T-cell (primary cell): ENCODE measurements at regions not wholly inside any gene's neighbourhood (a gene's known extent, or its start where the extent isn't known, plus 50 kb on each side); places are given as distances from the start of the nearest gene placed in this dataset.

Source experiments
- ATAC-seq, 4 experiments: fragments of 200-7000 bp in 3 of 4; fragments of 150-1000 bp in 1 of 4; cut with Tn5 transposase; replicated peaks in 1 of 4; 1 replicate in 3 of 4; 2 replicates in 1 of 4; pipeline ENCODE4 v1.10.0; 2021; ENCODE audit warnings: moderate library complexity in 3 of 4, mild to moderate bottlenecking in 2 of 4, moderate number of reproducible peaks in 1 of 4
- CTCF ChIA-PET, 2 donors: fragments of 300-600 bp; sonication (Branson Sonifier 250); formaldehyde crosslinking; loops; one replicate each; lab custom pipeline; 2022; ENCODE audit warnings: antibody characterized with exemption in 2 of 2; lab: Charles Lee
- POLR2A ChIA-PET, 2 donors: fragments of 300-600 bp; sonication (Branson Sonifier 250); formaldehyde crosslinking; loops; one replicate each; lab custom pipeline; 2022; ENCODE audit warnings: antibody characterized with exemption in 2 of 2; lab: Charles Lee
- DNase-seq, 35 experiments: peaks; one replicate each; pipeline versions ENCODE4 v3.0.0 to v3.0.0-alpha.2; 2013 to 2023
- H3K27ac ChIP-seq: one replicate; pipeline ENCODE4 v1.5.1; 2013; ENCODE audit warnings: low read length
- H3K27me3 ChIP-seq, 2 experiments: replicated peaks in 1 of 2; 1 replicate in 1 of 2; 2 replicates in 1 of 2; pipeline versions ENCODE4 v1.6.1 to v1.7.0; 2013; ENCODE audit warnings: low read length in 1 of 2, mixed read lengths in 1 of 2; ENCODE audit not compliant: control insufficient read depth in 2 of 2, insufficient read depth in 2 of 2; ENCODE audit errors: extremely low read depth in 1 of 2
- H3K36me3 ChIP-seq, 2 donors: 1 replicate in 1 of 2; 2 replicates in 1 of 2; pipeline versions ENCODE4 v1.6.1 to v1.7.0; 2013; ENCODE audit warnings: low read length in 1 of 2; ENCODE audit not compliant: control insufficient read depth in 2 of 2, insufficient read depth in 1 of 2; ENCODE audit errors: extremely low read depth in 1 of 2
- H3K4me1 ChIP-seq, 2 experiments: 1 replicate in 1 of 2; 2 replicates in 1 of 2; pipeline versions ENCODE4 v1.6.1 to v1.7.0; 2013; ENCODE audit warnings: low read length in 2 of 2, mixed read lengths in 1 of 2; ENCODE audit not compliant: insufficient read depth in 2 of 2, control insufficient read depth in 1 of 2; ENCODE audit errors: extremely low read depth in 1 of 2
- H3K4me3 ChIP-seq, 2 donors: 1 replicate in 1 of 2; 2 replicates in 1 of 2; pipeline versions ENCODE4 v1.5.1 to v1.7.0; 2013; ENCODE audit warnings: mild to moderate bottlenecking in 2 of 2, low read length in 1 of 2, moderate library complexity in 1 of 2; ENCODE audit not compliant: control insufficient read depth in 1 of 2; ENCODE audit errors: extremely low read depth in 1 of 2
- H3K9me3 ChIP-seq: 2 replicates; pipeline ENCODE4 v1.7.0; 2013
- H3K27ac Mint-ChIP-seq, 2 donors: one replicate each; pipeline ENCODE4 v1.8.0; 2020 to 2021; ENCODE audit warnings: mild to moderate bottlenecking in 2 of 2, mixed read lengths in 2 of 2
- H3K27me3 Mint-ChIP-seq, 2 donors: one replicate each; pipeline ENCODE4 v1.8.0; 2021 to 2022; ENCODE audit warnings: mixed read lengths in 2 of 2
- H3K36me3 Mint-ChIP-seq: one replicate; pipeline ENCODE4 v1.8.0; 2021; ENCODE audit warnings: mixed read lengths
- H3K4me1 Mint-ChIP-seq, 3 donors: one replicate each; pipeline ENCODE4 v1.8.0; 2020 to 2022; ENCODE audit warnings: mixed read lengths in 3 of 3, mild to moderate bottlenecking in 1 of 3
- H3K4me3 Mint-ChIP-seq, 3 donors: one replicate each; pipeline ENCODE4 v1.8.0; 2020 to 2022; ENCODE audit warnings: mild to moderate bottlenecking in 3 of 3, mixed read lengths in 3 of 3, moderate library complexity in 3 of 3
- H3K9me3 Mint-ChIP-seq, 3 donors: one replicate each; pipeline ENCODE4 v1.8.0; 2020 to 2022; ENCODE audit warnings: mixed read lengths in 3 of 3
- WGBS: methylation state at CpG from one replicate; pipeline ENCODE4 v1.1.5; 2013; ENCODE audit warnings: missing lambda C conversion rate; ENCODE audit not compliant: insufficient coverage; 5-methylcytosine and 5-hydroxymethylcytosine counted together

DNA sequence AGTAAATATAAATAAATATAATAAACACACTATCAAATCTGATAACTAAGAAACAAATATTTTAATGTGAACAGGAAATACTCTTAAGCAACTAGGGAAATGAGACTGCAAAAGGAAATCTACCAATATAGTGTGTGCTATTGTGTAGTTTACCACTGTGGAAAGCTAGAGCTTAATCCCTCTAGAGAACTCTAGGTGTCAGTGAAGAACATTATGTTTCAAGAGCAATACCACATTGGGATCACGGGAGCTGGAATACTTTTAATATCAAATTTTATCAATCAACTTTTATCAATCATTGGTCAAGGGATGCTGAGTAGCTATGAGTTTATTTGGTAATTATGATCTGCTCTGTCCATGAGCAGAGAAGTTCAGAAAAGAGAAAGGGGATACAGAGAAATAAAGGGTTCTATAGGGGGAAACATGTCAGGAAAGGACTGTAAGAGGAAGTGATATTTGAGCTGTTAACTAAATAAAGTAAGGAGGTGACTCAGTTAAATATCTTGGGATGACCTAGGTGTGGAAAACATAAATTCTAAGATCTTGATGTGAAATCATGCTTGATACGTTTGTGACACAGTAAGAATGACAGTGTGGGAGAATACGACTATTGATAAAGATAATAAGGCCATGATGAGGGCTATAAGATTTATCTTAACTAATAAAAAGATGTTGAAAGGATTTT, 762.2 kb upstream of the ALCAM start:
- H3K36me3 Mint-ChIP-seq, result no peaks in the 10 kb centered on the region
- no peaks in the 10 kb centered on the region for H3K9me3 ChIP-seq
- no peak overlapping the region for H3K27ac ChIP-seq
- H3K4me3 ChIP-seq, result no peak overlapping the region
- POLR2A ChIA-PET, result interaction anchor here in 1 of 2 donors (0.6 kb wide), 1 partner anchor 898 kb away, joined by 3 read pairs; no protein-coding TSS in a partner anchor
- H3K36me3 ChIP-seq, result no peaks in the 10 kb centered on the region
- H3K4me1 Mint-ChIP-seq, result peaks cover 0 to 5% (median 0%) of the 10 kb centered on the region in 3 donors
- no peaks in the 10 kb centered on the region for H3K27me3 ChIP-seq
- DNase-seq (no peak), ATAC-seq (no peak)
- peaks cover 9 to 17% of the 10 kb centered on the region in 2 donors for H3K27me3 Mint-ChIP-seq
- H3K9me3 Mint-ChIP-seq, result no peaks in the 10 kb centered on the region
- H3K4me3 Mint-ChIP-seq, result no peak overlapping the region
- no peak overlapping the region for H3K27ac Mint-ChIP-seq
- no CpG with 5 or more reads among the region's 3 CpGs for WGBS
- CTCF ChIA-PET, result interaction anchor here (0.6 to 0.7 kb wide), 2 partner anchors 35 to 1355 kb away, joined by 3 to 6 read pairs; no protein-coding TSS in a partner anchor
- no peaks in the 10 kb centered on the region for H3K4me1 ChIP-seq

DNA sequence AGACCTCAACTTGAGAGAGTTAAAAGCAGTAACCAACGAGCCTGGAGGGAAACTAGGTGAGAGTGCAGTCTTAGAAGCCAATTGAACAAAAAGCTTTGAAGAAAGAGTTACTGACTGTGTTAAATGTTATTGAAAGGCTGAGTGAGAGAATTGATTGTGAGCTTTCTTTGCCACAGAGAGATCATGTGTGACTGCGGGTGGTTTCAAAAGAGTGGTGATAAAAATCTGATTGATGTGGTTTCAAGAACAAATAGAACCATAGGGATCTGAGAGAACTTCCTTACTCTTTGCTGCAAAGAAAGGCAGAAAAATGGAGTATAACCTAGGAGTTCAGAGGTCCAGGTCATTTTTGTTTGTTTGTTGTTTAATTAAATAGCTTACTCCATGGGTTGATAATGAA, 759.9 kb upstream of the ALCAM start:
- no peaks in the 10 kb centered on the region for H3K36me3 Mint-ChIP-seq
- Histone ChIP-seq H3K9me3 (no peaks in the 10 kb centered on the region), H3K4me3 (no peak overlapping the region), H3K36me3 (no peaks in the 10 kb centered on the region), H3K4me1 (no peaks in the 10 kb centered on the region), H3K27me3 (no peaks in the 10 kb centered on the region), H3K27ac (no peak overlapping the region)
- CTCF ChIA-PET, result no interaction called here
- H3K27ac Mint-ChIP-seq, result no peak overlapping the region
- no peaks in the 10 kb centered on the region for H3K9me3 Mint-ChIP-seq
- no peak for ATAC-seq
- H3K4me3 Mint-ChIP-seq, result no peak overlapping the region
- H3K4me1 Mint-ChIP-seq, result peaks cover 0 to 5% (median 0%) of the 10 kb centered on the region in 3 donors
- WGBS, result 0% methylated on average over 1 of the region's 2 CpGs
- peaks cover 9 to 17% of the 10 kb centered on the region in 2 donors for H3K27me3 Mint-ChIP-seq
- no peak for DNase-seq
- POLR2A ChIA-PET, result no interaction called here

DNA sequence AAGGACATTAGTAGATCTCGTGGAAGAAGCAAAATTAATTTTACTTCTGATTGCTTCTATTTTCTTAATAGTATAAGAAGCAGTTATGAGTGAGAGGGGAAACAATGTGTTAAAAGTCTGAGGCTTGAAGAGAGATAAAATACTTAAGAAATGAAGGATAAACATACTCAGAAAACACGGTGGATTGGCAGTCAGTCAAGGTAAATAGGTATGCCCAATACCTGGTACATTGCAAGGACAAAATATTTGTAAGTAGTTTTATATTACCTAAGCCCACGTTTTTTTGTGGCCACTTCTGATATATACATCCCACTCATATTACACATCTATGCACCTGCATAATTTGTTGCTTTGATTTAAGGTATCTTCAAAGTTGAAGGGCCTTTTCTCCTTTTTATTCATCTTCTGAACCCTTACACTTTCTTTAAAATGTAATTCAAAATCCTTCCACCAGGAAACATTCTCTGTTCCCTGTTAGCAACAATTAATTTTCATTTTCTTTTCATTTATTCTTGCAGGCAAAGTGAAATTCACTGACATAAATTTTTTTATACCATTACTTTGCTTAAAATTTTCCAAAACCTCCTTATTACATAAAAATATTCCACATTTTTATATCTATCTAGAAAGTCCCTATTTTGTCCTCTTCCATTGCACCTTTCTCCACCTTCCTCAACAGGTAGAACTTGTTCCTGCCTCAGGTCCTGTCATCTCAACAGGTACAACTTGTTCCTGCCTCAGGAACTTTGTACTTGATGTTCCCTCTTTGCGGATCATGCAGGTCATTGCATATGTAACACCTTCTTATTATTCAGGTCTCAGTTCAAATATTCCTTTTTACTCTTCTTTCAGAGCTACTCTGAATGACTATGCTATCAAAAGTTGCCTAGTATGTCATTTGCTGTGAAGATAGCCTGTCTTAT, 755.7 kb upstream of the ALCAM start:
- DNase-seq (no peak), ATAC-seq (no peak)
- H3K4me1 ChIP-seq, result no peaks in the 10 kb centered on the region
- H3K27ac ChIP-seq, result no peak overlapping the region
- H3K27me3 Mint-ChIP-seq, result peaks cover 2 to 14% of the 10 kb centered on the region in 2 donors
- no peak overlapping the region for H3K4me3 Mint-ChIP-seq
- H3K27me3 ChIP-seq, result no peaks in the 10 kb centered on the region
- no peaks in the 10 kb centered on the region for H3K36me3 Mint-ChIP-seq
- H3K27ac Mint-ChIP-seq, result no peak overlapping the region
- no peak overlapping the region for H3K4me3 ChIP-seq
- ChIA-PET CTCF (no interaction called here), POLR2A (no interaction called here)
- H3K36me3 ChIP-seq, result no peaks in the 10 kb centered on the region
- no peaks in the 10 kb centered on the region for H3K9me3 ChIP-seq
- 80% methylated on average over 1 of the region's 4 CpGs for WGBS
- peaks cover 0 to 5% (median 0%) of the 10 kb centered on the region in 3 donors for H3K4me1 Mint-ChIP-seq
- H3K9me3 Mint-ChIP-seq, result no peaks in the 10 kb centered on the region

DNA sequence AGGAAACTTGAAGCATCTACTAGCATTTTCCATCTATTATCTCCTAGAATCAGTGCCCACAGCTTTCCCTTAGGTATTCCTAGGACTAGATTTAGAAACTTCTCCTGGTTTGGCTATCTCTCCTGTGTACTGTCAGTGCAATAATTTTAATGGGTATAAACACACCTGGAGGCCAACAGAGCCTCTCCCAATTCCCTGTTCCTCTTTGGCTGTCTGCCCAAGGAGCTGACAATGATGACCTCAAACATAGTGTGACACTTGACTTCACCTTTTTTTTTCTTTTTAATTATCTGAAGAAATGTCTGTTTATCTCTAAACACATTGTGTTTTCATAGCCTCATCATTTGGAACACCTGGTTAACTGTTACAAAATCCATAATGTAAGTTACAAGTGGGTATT, 754.5 kb upstream of the ALCAM start:
- H3K27me3 Mint-ChIP-seq, result peaks cover 2 to 12% of the 10 kb centered on the region in 2 donors
- DNase-seq (no peak), ATAC-seq (no peak)
- no peak overlapping the region for H3K27ac Mint-ChIP-seq
- H3K4me1 Mint-ChIP-seq, result no peaks in the 10 kb centered on the region
- H3K9me3 Mint-ChIP-seq, result no peaks in the 10 kb centered on the region
- no peak overlapping the region for H3K4me3 Mint-ChIP-seq
- Histone ChIP-seq H3K4me1 (no peaks in the 10 kb centered on the region), H3K27ac (no peak overlapping the region), H3K9me3 (no peaks in the 10 kb centered on the region), H3K36me3 (no peaks in the 10 kb centered on the region), H3K27me3 (no peaks in the 10 kb centered on the region), H3K4me3 (no peak overlapping the region)
- no peaks in the 10 kb centered on the region for H3K36me3 Mint-ChIP-seq
- ChIA-PET POLR2A (no interaction called here), CTCF (no interaction called here)

DNA sequence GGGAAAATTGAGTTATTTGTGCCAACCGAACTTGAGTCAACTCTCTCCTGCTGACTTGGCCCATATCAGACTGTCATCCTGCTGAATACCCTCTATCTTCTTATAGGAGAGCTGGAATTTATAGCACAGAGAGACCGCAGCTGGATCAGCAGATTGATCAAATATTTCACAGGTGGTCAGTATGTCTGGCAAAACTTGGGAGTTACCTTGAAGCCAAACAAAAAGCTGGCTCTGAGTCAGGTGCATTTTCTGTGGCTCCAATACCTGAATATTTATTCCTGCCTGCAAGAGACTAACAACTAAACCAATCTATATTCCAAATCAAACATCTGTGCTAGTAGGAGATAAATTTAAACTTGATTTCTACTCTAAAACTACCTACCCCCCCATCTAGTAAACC, 752.1 kb upstream of the ALCAM start:
- Histone ChIP-seq H3K27me3 (no peaks in the 10 kb centered on the region), H3K27ac (no peak overlapping the region), H3K36me3 (no peaks in the 10 kb centered on the region), H3K9me3 (no peaks in the 10 kb centered on the region), H3K4me3 (no peak overlapping the region), H3K4me1 (no peaks in the 10 kb centered on the region)
- ChIA-PET POLR2A (no interaction called here), CTCF (no interaction called here)
- WGBS, result no CpG with 5 or more reads among the region's 2 CpGs
- Mint-ChIP-seq H3K4me1 (no peaks in the 10 kb centered on the region), H3K4me3 (no peak overlapping the region), H3K36me3 (no peaks in the 10 kb centered on the region), H3K9me3 (no peaks in the 10 kb centered on the region), H3K27ac (no peak overlapping the region), H3K27me3 (peaks cover 0 to 3% of the 10 kb centered on the region in 2 donors)
- DNase-seq (no peak), ATAC-seq (no peak)

DNA sequence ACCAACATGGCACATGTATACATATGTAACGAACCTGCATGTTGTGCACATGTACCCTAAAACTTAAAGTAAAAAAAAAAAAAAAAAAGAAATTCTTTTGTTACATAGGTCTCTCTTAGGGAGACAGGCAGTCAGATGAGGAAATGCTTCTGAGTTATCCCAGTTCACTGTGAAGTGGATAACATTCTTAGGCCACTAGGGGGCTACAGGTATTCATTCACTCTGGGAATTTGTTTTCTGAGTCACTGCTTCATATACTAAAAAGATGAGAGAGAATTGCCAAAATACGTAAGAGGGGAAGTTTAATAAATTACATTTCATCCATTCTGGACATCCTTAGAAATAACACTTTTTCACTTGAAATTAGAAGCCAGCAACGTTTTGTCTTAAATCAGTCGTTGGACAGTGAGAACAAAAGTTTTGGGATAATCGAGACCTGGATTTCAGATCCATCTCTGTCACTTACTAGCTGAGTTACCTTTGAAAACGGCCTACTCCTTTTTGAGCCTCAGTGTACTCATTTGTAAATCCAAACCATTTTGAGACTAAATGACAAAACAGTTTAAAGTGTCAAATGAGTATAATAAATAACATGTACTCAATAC, 738.4 kb upstream of the ALCAM start:
- no peak overlapping the region for H3K27ac ChIP-seq
- H3K9me3 ChIP-seq, result no peaks in the 10 kb centered on the region
- Mint-ChIP-seq H3K4me3 (no peak overlapping the region), H3K36me3 (no peaks in the 10 kb centered on the region), H3K9me3 (no peaks in the 10 kb centered on the region), H3K4me1 (no peaks in the 10 kb centered on the region), H3K27me3 (no peaks in the 10 kb centered on the region), H3K27ac (no peak overlapping the region)
- ATAC-seq (no peak), DNase-seq (peak in 1 of 35 experiments; percentile 8)
- WGBS, result 93% methylated on average over 2 of the region's 6 CpGs
- no peaks in the 10 kb centered on the region for H3K27me3 ChIP-seq
- H3K4me3 ChIP-seq, result no peak overlapping the region
- CTCF ChIA-PET, result no interaction called here
- no peaks in the 10 kb centered on the region for H3K36me3 ChIP-seq
- POLR2A ChIA-PET, result no interaction called here
- no peaks in the 10 kb centered on the region for H3K4me1 ChIP-seq
